Panc1 (cell line): ENCODE measurements at regions not wholly inside any gene's neighbourhood (a gene's known extent, or its start where the extent isn't known, plus 50 kb on each side); places are given as distances from the start of the nearest gene placed in this dataset.

ENCODE experiments used
- ATAC-seq: fragments of 200-7000 bp; cut with Tn5 transposase; 2 replicates; pipeline ENCODE4 v1.9.1; 2020; ENCODE audit warnings: mild to moderate bottlenecking, moderate library complexity
- BruUV-seq: library from RNA; stranded (reverse); fragments of 400-500 nt; replicated peaks from 2 replicates; lab custom pipeline; 2021; lab: Mats Ljungman, UMichigan
- CTCF ChIA-PET: fragments of 300-600 bp; sonication (Branson Sonifier 250); formaldehyde crosslinking; loops from one replicate; lab custom pipeline; 2022; ENCODE audit warnings: antibody characterized with exemption; lab: Charles Lee
- POLR2A ChIA-PET: fragments of 300-600 bp; sonication (Branson Sonifier 250); formaldehyde crosslinking; loops from one replicate; lab custom pipeline; 2022; ENCODE audit warnings: antibody characterized with exemption; lab: Charles Lee
- DNase-seq: peaks from one replicate; pipeline ENCODE4 v3.0.0-alpha.2; 2010; ENCODE audit warnings: low read depth, low spot score
- H3K27ac ChIP-seq: 2 replicates; pipeline ENCODE4 v1.5.1; 2011; ENCODE audit warnings: mild to moderate bottlenecking, low read length, inconsistent platforms
- H3K27me3 ChIP-seq: fragments of 200-500 bp; sonication (Bioruptor generic); 2 replicates; pipeline ENCODE4 v1.6.0; 2014; ENCODE audit warnings: low read length, inconsistent platforms; ENCODE audit not compliant: control insufficient read depth, insufficient read depth
- H3K36me3 ChIP-seq: fragments of 200-500 bp; sonication (Bioruptor generic); 2 replicates; pipeline ENCODE4 v1.5.1; 2014; ENCODE audit warnings: inconsistent platforms, mild to moderate bottlenecking, low read length, moderate library complexity; ENCODE audit not compliant: control insufficient read depth, insufficient read depth
- H3K4me1 ChIP-seq: 2 replicates; pipeline ENCODE4 v1.5.1; 2011; ENCODE audit warnings: inconsistent platforms, mild to moderate bottlenecking, low read length, moderate library complexity; ENCODE audit not compliant: control insufficient read depth, insufficient read depth
- H3K4me3 ChIP-seq, 2 experiments: 2 replicates each; pipeline ENCODE4 v1.5.1; 2011 to 2012; ENCODE audit warnings: low read depth in 2 of 2, low read length in 2 of 2, mild to moderate bottlenecking in 2 of 2, inconsistent platforms in 1 of 2, moderate library complexity in 1 of 2
- H3K9me3 ChIP-seq: fragments of 200-500 bp; sonication (Bioruptor generic); 2 replicates; pipeline ENCODE4 v1.5.1; 2014; ENCODE audit warnings: low read depth, mild to moderate bottlenecking, inconsistent platforms, low read length, moderate library complexity; ENCODE audit not compliant: control insufficient read depth, insufficient read depth
- CTCF ChIP-seq: fragments of 450-650 bp; IDR thresholded peaks from 2 replicates; pipeline ENCODE4 v1.5.1; 2017; ENCODE audit warnings: mild to moderate bottlenecking
- POLR2AphosphoS5 ChIP-seq: IDR thresholded peaks from 2 replicates; pipeline ENCODE4 v1.6.1; 2012; ENCODE audit warnings: mild to moderate bottlenecking, low read depth, low read length, moderate library complexity
- REST ChIP-seq, 2 experiments: IDR thresholded peaks; 2 replicates each; pipeline ENCODE4 v1.6.1; 2011 to 2012; ENCODE audit warnings: low read depth in 2 of 2, control low read depth in 1 of 2, low read length in 1 of 2, mild to moderate bottlenecking in 1 of 2, moderate library complexity in 1 of 2; ENCODE audit not compliant: insufficient read depth in 1 of 2
- SIN3A ChIP-seq: IDR thresholded peaks from 2 replicates; pipeline ENCODE4 v1.6.1; 2012; ENCODE audit warnings: low read depth, mild to moderate bottlenecking, low read length, moderate library complexity, borderline replicate concordance; ENCODE audit not compliant: insufficient read depth
- TCF7L2 ChIP-seq: IDR thresholded peaks from 2 replicates; pipeline ENCODE4 v1.6.1; 2011; ENCODE audit warnings: mild to moderate bottlenecking, low read depth, low read length, inconsistent platforms
- in situ Hi-C: cut with HindIII; loops from 2 replicates; pipeline ENCODE4 v1.10.0; 2016; ENCODE audit warnings: low sequenced_read_pairs, low pct_unique_long_range_greater_than_20kb
- intact Hi-C: fragments of 100-400 bp; cut with micrococcal nuclease; formaldehyde crosslinking; loops from one replicate; pipeline ENCODE4 v1.10.0; 2022; ENCODE audit not compliant: unreplicated experiment

- Histone ChIP-seq H3K4me1 (no peaks in the 10 kb centered on the region), H3K27ac (no peak overlapping the region), H3K9me3 (no peaks in the 10 kb centered on the region), H3K36me3 (no peaks in the 10 kb centered on the region), H3K27me3 (no peaks in the 10 kb centered on the region), H3K4me3 (no peak overlapping the region)
- intact Hi-C loops (no loop called here), in situ Hi-C loops (no loop called here)
- ATAC-seq (no peak), DNase-seq (no peak)
- peak; percentile 11; the same call in 1 of the 2 replicates for TF ChIP-seq CTCF
- no peak for TF ChIP-seq SIN3A
- BruUV-seq = no TSS peak
- CTCF ChIA-PET = no interaction called here
- POLR2A ChIA-PET = no interaction called here
These were observed 165.9 kb upstream of the MYO3A start for GRCh38 chr10:25768167-25768566.

- no peak for ATAC-seq
- H3K4me3 ChIP-seq = no peak overlapping the region
- no peaks in the 10 kb centered on the region for H3K9me3 ChIP-seq
- intact Hi-C loops (no loop called here), in situ Hi-C loops (no loop called here)
- POLR2A ChIA-PET = no interaction called here
- H3K27ac ChIP-seq = no peak overlapping the region
- CTCF ChIA-PET = no interaction called here
- no peak for TF ChIP-seq TCF7L2
- TF ChIP-seq SIN3A = no peak
- TF ChIP-seq CTCF = no peak
- TF ChIP-seq REST (IDR thresholded peaks at IDR 0.05; ENCODE audit: insufficient read depth in 1 of 2, low read depth in 2 of 2, low read length in 1 of 2) = no peak
- no peak for TF ChIP-seq POLR2AphosphoS5
- BruUV-seq = no TSS peak
- no peaks in the 10 kb centered on the region for H3K36me3 ChIP-seq
- no peak for DNase-seq
- H3K4me1 ChIP-seq = no peaks in the 10 kb centered on the region
- no peaks in the 10 kb centered on the region for H3K27me3 ChIP-seq
These were observed 155.4 kb upstream of the MYO3A start for GRCh38 chr10:25778646-25779045.
